ENCODE measurements at regions not wholly inside any gene's neighbourhood (a gene's known extent, or its start where the extent isn't known, plus 50 kb on each side); places are given as distances from the start of the nearest gene placed in this dataset.

DNA sequence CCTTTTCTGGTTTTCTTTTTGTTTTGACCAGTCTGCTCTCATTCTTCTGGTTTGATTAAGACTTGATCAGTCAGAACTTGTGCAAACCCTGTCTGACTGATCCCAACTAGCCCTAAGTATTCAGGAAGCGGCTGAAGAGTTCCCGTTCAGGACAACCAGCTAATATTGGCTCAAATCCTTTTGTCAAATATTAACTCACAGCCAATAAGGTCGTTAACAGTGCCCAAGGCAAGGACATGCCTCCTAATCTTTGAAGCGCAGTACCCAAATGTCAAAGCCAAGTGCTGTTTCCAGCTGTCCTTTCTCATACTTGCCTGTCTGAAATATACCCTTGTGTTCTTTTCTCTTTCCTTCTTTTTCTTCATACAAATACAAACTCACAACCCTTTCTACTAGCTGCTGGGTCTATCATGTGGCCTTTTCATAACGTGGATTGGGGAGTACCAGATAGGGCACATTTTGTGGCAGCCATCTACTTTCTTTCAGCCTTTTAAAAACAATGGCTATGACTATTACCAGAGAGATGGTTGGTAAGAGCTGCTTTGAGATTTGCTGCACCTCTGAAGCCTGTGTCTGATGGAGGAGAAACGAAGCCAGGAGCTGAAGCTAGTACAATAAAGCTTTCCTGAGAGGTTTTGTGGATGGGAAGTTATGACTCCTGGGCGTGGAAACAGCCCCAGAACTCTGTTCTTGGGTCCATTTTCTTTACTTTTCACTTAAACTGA, 266.4 kb upstream of the ZNF608 start:
- DNase-seq, result no peak

DNA sequence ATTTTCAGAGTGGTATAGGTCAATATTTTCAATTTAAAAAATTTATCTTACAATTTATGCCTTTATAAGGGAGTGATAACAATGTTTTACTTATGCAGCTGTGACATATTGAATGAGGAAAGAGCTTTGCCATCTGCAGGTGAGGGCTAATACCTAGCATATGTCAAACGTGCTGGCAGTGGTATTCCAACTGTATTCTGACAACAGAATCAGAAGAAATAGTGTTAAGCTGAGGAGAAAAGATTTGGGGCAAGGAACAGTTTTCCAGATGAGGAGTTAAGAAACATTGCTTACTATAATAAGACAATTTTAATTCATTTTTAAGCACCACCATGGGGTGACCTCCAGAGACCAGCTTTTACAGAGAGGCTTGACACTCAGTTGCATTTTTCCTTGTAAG, 267.8 kb upstream of the ZNF608 start:
- no peak for DNase-seq

DNA sequence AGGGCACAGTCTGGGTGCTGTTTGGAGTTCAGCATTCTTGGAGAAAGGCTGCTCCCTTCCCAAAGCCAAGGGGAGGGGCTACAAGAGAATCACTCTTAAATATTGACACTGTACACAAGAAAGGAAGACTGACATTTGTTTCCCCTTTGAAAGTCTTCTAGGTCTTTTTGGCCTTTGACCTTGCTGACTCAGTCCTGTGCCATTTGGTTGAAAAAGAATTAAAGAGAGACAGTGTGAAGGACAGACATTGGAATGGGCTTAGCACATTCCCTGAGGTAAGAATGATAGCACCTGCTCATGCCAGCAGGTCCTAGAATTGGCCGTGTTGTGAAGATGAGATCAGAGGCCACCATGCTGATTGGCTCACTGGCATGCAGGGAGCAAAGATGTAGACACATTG, 271.4 kb upstream of the ZNF608 start:
- DNase-seq, result no peak

DNA sequence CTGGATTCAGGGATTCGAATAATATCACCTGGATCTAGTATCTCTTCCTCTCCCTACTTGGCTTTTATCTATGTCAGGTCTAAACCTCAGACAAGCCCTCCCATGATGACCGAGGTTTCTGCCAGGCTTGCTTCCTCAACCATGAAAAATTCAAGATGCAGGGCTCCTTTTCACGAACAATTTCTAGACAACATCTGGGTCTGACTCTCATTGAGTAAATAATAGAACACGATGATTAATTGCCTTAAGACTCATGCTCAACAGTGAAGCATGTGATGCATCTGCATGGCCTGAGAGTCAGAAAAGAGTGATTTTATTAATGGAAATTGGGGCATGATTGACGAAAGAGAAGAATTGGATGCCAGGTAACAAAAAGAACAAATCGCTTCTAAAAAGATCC, 277.2 kb upstream of the ZNF608 start:
- no peak for DNase-seq

DNA sequence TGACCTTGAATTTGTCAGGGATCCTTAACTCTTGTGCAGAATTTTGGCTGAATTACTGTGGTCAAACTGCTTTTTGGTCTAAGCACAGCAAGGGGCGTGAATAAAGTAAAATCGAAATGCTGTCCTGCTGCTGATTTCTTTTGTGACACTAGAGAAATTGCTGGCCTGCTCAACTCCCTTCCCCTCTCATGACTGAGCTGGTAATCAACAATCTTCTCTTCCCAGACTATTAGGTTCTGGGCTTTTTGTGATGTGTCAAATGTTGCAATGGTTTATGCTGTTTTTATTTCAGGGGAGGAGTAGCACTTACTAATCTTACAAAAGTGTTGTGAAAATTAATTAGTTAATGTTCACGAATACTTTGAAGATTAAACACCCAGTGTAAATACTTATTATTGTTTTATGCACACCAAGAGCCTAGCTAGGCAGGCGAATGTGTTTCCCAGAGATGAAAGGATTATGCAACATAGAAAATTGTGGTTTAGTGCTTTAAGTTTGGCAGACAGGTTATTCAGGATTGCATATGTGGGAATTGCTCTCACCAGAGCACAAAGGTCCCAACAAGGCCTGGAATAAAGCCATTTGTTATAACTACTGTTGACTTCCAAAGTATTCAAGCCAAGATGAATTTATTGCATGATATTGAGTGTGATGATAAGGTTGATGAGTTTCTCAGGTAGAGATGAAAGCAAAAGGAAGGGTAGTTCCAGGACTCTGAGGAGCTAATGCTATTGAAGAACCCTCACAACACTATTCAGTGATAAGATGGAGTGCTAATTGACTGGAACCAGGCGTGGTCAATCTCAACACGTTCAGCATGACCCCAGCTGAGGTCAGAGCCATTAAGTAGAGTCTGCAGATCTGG, 280.7 kb upstream of the ZNF608 start:
- no peak for DNase-seq

DNA sequence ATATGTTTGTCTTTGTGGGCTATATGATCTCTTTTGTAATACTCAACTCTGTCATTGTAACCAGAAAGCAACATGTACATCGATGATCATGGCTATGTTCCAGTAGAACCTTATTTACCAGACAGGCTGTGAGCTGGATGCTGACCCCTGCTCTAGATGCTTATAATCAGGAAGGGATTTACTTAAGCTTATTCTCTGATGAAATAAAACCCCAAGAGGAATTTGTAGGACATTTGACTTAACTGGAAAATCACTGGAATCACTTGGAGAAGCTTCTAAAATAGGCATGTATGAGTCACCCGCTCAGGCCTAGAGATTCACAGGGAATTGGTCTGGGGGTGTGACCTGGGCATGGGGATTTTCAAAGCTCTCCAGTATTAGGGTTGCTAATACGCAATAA, 285.8 kb upstream of the ZNF608 start:
- no peak for DNase-seq

DNA sequence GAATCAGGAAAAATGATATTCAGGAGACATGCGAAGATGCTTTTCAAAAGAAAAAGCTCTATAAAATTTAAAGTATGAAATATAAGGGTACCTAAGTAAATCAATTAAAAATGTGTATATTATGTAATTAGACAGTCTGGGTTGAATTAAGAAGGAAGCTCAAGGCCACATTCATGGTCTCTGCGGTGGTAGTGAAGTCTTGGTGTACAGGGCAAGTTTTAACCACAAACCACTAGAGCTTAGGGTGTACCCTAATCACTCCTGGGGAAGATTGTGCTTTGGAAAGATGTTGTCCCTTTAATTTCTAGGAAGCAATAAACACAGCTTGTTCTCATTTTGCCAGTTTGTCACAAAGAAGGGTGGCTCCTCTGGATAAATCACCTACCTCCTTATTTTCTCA, 287.2 kb upstream of the ZNF608 start:
- no peak for DNase-seq

DNA sequence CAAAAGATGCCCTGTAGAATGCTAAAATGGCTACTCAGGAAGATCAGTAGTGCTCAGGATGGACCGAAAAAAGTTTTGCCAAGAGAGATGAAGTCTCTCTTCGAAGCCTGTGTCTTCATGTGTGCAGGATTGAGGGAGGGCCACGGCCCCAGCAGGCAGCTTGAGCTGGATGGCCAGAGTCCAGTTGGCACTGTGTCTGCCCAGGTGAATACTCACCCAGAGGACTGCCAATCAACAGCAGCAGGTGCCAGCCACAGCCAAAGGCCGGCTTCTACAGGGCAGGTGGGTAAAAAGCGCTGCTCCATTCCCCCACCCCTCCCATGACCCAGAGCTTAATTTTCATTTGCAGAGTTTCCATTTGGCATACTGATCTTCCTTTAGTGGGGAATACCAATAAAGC, 287.9 kb upstream of the ZNF608 start:
- DNase-seq, result no peak

DNA sequence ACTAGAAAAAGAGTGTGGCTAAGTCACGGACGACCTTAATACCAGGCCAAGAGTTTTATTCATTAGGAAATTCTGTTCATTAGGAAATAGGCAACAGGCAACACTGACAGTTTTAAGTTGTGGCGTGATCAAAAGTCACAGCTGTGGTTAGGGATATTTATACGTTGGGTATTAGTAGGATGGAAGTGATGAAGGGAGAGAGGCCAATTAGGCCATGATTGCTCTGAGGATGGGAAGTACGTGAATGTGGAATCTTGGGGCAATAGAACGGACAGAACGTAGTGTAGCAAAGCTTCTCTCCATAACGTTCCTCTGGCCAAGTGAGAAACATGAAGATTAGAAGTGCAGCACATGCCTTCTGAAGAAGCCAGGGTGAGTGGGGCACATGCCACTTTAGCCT, 290.1 kb upstream of the ZNF608 start:
- DNase-seq, result no peak

DNA sequence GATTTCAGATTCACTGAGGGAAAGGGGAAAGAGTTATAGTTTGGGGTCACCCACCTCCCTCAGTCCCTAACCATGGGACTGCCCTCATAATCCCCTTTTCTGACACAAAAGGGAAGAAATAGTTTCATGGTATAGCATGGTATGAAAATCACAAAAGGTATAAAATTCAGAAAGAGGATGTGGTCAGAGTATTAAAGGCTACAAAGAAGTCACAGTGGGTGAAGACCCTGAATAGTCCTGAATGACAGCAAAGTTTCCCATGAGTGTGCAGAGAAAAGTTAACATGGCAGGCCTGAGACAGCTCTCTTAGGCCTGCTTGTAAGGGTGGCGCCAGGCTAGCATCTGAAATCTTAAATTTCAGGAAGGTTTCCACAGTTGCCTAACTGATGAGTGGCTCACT, 290.6 kb upstream of the ZNF608 start:
- no peak for DNase-seq

DNA sequence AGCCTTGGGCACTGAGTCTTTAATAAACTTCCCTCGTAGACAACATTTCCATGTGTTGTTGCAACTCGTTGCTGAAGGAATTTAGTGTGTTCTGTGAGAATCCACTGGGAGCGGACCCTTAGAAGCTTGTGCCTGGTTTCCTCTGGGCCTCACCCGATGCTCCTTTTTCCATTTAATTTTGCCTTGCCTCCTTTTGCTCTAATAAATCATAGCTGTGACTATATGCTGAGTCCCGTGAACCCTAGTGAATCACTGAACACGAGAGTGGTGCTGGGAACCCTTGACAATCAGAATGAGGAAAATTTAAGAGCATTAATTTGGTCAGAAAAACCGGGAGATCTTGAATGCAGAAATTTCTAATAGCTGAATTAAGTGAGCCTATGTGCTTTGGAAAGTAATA, 291.1 kb upstream of the ZNF608 start:
- no peak for DNase-seq

DNA sequence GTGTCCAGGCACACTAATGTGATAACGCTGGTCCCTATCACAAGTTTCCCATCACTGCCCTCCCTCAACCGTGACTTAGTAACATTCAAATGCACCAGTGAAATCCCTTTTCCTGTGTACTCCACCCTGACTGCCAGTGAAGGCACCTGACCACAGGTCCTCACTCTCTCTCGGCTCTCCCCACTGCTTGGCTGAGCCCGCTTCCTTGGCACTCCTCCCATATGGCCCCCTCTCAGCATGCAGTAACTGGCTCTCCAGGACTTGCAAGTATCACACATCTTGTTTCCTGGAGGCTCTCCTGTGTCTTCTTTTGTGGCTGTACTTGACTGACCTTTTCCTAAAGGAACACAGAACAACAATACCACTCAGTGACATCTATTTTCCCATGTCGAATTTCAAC, 292.0 kb upstream of the ZNF608 start:
- no peak for DNase-seq

DNA sequence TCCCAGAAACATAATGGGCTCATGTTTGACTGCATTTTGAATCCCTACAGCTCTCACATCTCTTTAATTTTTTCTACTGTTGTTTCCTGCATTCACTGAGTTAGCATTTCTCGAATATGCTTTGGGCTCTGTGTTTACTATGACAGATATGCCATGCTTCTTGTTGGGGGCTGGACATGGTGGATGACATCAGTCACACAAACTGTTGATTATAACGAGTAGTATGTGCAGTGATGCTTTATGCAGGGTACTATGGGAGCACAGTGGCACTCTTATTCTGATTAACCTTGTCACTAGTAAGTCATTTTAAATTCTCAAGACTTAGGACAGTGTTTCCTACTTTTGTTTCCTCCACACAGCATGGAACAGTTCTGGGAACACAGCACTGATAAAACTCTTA, 295.4 kb upstream of the ZNF608 start:
- no peak for DNase-seq

DNA sequence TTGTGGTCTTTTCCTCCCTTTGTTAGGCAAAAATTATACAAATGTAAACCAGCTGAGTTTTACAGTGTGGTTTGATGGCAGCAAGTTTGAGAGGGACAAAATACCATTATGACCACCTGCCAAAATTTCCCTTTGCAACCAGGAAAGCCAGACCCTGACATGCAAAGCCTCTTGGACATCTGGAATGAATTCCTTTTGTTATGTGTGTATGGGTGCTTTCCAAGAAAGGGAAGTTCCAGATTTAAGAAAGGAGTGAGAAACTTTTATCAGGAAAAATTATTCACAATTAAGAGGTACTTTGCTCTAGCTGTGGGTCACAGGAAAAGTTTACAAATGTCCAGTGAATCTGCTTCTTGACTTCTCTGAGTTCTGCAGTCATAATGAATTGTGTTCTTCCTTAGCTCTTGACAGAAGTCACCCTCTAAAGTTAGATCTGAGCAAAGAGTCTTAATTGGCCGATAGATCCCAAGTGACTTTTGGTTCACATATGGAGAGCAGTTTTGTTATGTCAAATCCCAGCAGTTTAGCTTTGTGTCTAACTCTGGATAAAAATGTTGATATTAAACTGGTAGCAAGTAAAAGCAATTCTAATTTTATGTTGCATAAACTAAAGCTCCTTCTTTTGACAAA, 295.9 kb upstream of the ZNF608 start:
- no peak for DNase-seq

DNA sequence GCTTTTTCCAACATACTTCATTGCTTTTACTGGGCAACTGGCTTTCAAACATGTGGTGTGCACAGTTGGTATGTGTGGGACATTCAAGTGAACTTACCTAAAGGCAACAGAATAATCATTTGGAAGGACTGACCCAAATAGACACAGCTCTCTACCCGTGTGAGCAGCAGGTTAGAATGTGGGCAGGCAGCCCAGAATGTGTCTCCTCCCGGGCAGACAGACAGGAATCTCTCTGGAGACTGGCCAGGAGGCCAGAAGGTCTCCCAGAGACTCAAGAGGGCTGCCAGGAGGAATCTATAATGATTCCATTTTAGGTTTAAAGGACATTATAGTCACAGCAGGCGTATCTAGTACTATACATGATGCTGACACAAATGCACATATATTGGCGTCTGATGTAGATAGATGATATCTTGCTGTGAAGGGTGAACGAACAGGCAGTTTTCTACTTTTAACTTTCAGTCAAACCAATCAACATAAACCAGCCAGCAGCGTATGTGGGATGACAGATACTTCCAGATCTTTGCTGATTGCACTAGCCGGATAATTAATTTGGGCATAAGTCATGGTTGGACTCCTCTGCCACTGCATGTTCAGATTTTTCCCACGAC, 297.4 kb upstream of the ZNF608 start:
- DNase-seq, result no peak

DNA sequence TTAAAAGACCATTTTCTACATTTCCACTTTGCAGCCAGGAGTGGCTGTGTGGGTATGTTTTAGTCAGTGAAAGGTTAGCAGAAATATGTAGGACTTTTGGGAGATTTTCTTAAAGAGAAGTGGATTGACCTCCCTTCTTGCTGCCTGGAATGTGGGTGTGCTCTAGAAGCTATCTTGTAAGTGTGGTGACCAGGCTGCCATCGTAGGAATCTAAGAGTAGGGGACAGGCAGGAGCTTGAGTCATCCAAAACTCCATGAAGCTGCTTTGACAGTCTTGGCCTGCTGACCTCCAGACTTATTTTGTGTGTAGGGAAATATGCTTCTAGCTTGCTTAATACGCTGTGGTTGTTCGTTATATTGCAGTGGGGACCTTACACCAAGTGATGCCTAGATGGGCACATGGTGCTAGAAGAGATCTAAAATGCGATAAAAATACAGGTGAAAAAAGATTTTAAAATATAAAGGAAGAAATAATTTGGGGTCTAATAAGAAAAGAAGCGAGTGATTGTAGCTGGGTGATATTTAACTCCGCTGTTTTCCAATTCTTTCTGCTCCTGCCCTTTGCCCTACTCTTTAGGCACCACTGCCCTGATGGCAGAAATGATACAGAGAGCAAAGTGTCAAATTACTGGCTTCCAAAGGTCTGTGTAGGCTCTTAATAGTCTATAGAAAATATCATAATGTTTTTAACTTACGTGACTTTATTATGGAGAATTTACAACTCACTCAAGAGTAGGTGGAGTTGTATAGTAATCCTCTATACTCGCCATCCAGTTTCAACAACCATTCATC, 298.2 kb upstream of the ZNF608 start:
- no peak for DNase-seq

DNA sequence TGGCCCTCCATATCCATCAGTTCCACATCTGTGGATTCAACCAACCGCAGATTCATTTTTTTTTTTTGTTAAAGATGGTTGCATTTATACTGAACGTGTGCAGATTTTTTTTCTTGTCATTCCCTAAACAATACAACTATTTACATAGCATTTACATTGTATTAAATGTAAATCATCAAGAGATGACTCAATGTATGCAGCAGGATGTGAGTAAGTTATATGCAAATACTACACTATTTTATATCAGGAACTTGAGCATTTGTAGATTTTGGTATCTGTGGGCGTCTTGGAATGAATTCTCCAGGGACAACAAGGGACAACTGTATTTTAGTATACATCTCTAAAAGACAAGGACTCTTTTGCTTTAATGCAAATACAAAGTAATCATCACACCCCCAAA, 299.2 kb upstream of the ZNF608 start:
- DNase-seq, result no peak

DNA sequence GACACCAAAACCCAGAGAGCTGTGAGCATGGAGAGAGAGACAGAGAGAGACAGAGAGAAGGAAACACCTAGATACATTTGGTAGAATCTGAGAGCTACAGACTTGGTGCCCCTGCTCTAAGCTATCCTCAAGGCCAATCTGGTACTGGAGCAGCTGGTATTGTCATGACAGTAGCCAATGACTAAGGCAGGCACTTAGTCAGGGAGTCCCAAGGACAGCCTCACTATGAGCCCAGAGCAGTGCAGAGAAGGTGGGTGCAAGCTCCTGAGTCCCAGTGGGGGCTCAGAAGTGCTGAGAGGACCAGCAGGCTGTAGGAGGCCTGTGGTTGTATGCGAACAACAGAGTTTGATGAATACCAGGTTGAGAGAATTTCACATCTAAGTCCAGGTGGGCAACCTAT, 300.4 kb upstream of the ZNF608 start:
- DNase-seq, result no peak

DNA sequence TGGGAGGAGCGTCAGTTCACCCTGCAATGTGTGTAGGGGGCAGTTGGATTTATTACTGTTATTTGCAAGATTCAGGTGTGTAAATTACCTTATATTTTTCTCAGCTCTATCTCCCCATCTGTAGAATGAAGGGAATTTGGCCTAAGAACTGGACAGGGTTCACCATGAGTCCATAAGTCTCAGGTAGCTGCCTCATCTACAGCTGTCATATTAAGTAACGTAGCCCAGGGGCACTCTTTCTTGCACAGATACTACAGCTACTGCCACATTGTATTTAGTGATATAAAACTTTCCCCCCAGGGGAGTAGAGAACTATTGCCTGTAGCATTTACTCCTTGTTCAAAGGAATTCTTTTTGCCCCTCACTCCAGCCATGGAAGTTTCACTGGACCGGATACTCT, 301.4 kb upstream of the ZNF608 start:
- DNase-seq, result no peak

DNA sequence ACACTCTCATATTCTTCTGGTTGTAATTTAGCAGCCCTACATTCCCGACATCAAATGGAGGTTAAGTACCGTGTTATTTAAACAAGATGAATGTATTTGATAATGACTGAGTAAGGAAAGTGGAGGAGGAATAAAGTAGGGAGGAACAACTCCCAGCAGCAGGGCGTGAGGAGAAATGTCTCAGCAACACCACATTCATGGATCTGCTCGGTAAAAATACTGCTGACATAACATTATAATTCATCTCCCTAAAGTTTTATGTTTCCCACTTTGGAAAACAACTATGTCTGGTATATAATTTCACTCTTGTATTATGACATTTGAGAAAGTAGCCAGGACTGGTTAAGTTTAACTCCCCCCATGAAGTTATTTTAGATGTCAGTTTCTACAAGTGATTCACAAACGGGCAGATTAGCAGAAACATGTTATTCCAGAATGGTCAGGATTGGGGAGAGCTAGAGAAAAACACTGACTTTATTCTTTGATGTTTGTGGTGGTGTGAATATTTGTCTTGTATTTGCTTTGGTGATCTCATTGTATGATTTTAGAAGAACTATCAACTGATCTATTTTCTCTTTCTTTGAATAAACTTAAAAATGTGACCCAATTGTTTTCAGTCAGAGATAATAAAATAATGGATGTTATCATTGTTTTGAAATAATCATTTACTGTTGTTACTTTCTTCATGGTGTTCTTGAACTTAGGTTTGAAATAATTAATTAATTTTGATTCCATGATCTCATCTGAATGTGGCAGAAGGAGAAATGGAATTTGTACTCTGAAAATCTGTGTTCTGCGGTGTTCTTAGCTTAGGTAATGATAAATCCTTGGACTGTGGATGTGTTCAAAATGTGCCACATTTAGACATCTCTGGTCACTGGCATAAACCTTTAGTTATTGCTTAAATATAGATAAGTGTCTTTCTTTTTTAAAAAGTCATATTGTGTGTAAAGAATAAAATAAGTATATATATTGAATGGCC, 303.6 kb upstream of the ZNF608 start:
- DNase-seq, result no peak

DNA sequence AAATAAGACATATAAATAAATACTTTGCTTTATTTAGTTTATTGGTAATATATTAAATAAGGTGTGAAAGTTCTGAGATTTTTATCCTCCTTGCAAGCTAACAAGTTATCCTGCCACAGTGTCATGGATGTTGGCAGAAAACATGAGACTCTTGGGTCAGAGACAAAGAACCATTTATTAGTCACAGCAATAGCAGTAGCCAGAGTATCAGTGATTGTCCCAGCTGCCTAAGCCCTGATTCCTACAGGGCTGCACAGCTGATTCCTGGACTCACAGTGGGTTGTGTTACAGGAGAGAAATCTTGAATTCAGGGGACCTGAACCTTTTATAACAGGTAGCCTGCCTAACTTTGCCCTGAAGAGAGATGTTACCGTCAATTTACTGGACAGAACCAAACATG, 304.5 kb upstream of the ZNF608 start:
- DNase-seq, result no peak

DNA sequence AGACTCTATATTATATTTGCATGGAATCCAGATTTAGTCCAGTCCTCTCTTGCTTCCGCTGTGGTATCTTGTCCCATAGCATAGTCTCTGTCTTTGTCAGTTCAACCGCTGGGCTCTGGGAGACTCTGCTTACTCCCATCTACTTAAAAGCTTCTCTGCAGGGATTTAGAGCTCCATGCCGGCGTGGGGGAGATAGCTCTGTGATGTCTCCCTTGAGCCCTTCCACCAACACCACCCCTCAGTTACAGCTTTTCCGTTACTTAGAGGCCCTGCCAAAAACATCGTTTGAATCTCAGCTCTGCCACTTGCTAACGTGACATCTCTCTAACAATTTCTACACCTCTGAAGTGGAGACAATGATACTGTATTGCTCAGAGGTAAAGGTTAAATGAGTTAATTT, 306.1 kb upstream of the ZNF608 start:
- DNase-seq, result no peak

Measured in NCI-H1930 (cell line).